Choroid plexus epithelial cell (primary cell): ENCODE measurements at regions not wholly inside any gene's neighbourhood (a gene's known extent, or its start where the extent isn't known, plus 50 kb on each side); places are given as distances from the start of the nearest gene placed in this dataset.

ENCODE experiments used
- DNase-seq: peaks from one replicate; pipeline ENCODE4 v3.0.0-alpha.2; 2010; ENCODE audit warnings: low read depth
- H3K4me3 ChIP-seq: 2 replicates; pipeline ENCODE4 v1.5.1; 2011; ENCODE audit warnings: low read depth, mild to moderate bottlenecking, control low read depth, low read length, moderate library complexity
- CTCF ChIP-seq: conservative IDR thresholded peaks from 2 replicates; pipeline ENCODE4 v1.5.1; 2011; ENCODE audit warnings: low read depth, mild to moderate bottlenecking, control low read depth, inconsistent platforms, low read length, moderate library complexity

GRCh38 chr12:125221602-125222001, 156.4 kb downstream of the AACS start:
- no peak for TF ChIP-seq CTCF
- H3K4me3 ChIP-seq, result no peak overlapping the region
- DNase-seq, result no peak

- DNase-seq, result no peak
- TF ChIP-seq CTCF, result no peak
- no peak overlapping the region for H3K4me3 ChIP-seq
These were observed 157.6 kb downstream of the AACS start for GRCh38 chr12:125222876-125223275.

GRCh38 chr12:125225641-125226040, 160.4 kb downstream of the AACS start:
- H3K4me3 ChIP-seq, result no peak overlapping the region
- no peak for TF ChIP-seq CTCF
- no peak for DNase-seq

- TF ChIP-seq CTCF, result no peak
- no peak for DNase-seq
- H3K4me3 ChIP-seq, result no peak overlapping the region
These were observed 163.5 kb downstream of the AACS start for GRCh38 chr12:125228519-125229260.

- TF ChIP-seq CTCF, result no peak
- DNase-seq, result no peak
These were observed 164.8 kb downstream of the AACS start for GRCh38 chr12:125229878-125230530.

GRCh38 chr12:125233319-125233718, 168.1 kb downstream of the AACS start:
- TF ChIP-seq CTCF, result no peak
- no peak overlapping the region for H3K4me3 ChIP-seq
- no peak for DNase-seq

More at GRCh38 chr12:125229878-125230530, 164.8 kb downstream of the AACS start:
- no peak overlapping the region for H3K4me3 ChIP-seq

GRCh38 chr12:125239563-125239962, 174.3 kb downstream of the AACS start:
- no peak for DNase-seq
- no peak overlapping the region for H3K4me3 ChIP-seq
- no peak for TF ChIP-seq CTCF
